22Rv1 (cell line): ENCODE measurements at regions not wholly inside any gene's neighbourhood (a gene's known extent, or its start where the extent isn't known, plus 50 kb on each side); places are given as distances from the start of the nearest gene placed in this dataset.

Experiments
- H3K27ac ChIP-seq: fragments of 450-650 bp; 2 replicates; pipeline ENCODE4 v1.5.1; 2017
- ZFX ChIP-seq: fragments of 450-650 bp; IDR thresholded peaks from 2 replicates; pipeline ENCODE4 v1.6.1; 2017; ENCODE audit warnings: antibody characterized with exemption, borderline replicate concordance
- TF ChIP-seq, protein P1 (sequence below): fragments of 450-650 bp; IDR thresholded peaks from 2 replicates; pipeline ENCODE4 v1.5.1; 2017; ENCODE audit warnings: mild to moderate bottlenecking

DNA sequence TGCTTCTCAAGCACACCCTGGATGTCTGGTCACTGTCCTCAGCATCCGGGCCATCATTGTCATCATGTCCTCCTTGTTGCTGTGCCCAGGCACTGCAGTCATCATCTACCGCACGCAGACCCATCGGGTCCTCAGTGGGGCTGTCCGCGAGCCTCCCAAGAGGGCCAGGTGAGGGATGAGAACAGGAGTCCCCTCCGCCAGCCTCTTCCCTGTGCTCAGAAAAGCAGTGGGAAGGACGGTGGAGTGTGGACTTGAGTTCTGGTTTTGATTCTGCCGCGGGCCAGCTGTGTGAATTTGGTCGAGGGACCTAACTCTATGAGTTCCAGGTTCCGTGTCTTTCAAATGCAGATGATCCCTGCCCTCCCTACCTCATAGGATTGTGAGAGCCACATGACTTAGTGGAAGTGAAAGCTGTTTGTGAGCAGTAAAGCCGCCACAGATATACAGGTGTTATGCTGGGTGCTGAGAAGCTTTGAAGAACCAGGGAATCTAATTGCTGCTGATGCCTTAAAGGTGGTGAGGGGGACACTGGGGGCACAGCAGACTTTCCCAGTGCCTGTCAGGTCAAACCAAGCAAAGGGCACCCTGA, 122.9 kb upstream of the RAP1B start:
- H3K27ac ChIP-seq, result no peak overlapping the region
- no peak for TF ChIP-seq ZFX
- TF ChIP-seq, protein P1, sequence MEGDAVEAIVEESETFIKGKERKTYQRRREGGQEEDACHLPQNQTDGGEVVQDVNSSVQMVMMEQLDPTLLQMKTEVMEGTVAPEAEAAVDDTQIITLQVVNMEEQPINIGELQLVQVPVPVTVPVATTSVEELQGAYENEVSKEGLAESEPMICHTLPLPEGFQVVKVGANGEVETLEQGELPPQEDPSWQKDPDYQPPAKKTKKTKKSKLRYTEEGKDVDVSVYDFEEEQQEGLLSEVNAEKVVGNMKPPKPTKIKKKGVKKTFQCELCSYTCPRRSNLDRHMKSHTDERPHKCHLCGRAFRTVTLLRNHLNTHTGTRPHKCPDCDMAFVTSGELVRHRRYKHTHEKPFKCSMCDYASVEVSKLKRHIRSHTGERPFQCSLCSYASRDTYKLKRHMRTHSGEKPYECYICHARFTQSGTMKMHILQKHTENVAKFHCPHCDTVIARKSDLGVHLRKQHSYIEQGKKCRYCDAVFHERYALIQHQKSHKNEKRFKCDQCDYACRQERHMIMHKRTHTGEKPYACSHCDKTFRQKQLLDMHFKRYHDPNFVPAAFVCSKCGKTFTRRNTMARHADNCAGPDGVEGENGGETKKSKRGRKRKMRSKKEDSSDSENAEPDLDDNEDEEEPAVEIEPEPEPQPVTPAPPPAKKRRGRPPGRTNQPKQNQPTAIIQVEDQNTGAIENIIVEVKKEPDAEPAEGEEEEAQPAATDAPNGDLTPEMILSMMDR, result no peak

DNA sequence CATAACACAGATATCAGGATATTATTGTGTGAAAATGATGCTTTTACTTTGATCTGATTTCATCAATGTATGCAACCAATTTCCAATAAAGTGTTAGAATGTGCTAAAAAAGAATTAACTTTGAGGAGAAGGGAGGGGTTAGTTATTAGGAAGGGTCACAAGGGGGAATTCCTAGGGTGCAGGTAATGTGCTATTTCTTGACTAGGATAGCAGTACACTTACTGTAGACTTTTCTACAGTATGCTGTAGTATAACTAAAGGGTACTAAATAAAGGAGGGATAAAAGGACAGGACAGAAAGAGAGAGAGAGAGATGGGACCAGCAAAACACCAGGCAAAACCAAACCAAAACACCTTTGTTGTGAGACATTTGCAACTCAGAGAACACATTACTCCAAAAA, 121.4 kb upstream of the RAP1B start:
- no peak overlapping the region for H3K27ac ChIP-seq

DNA sequence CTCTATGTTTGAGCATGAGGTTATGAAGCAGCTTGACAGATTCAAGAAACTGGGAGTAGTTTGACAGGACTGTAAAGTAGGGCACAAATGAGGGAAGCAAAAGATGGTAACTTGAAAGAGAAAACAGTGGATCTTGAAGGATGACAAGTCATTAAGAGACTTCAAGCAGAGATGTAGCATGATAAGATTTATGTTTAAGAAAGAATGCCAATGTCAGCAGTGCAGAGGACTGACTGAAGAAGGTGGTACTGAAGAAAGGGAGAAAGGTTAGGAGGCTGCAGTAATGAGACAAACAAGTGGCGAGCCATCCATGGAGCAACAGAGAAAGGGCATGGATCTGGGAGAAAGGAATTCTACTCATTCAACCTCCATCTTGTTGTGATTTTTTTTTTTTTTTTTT, 120.2 kb upstream of the RAP1B start:
- H3K27ac ChIP-seq, result no peak overlapping the region
- TF ChIP-seq ZFX, result no peak
- TF ChIP-seq, protein P1, result no peak

More for the DNA sequence above, 121.4 kb upstream of the RAP1B start:
- TF ChIP-seq, protein P1, result no peak
- no peak for TF ChIP-seq ZFX

DNA sequence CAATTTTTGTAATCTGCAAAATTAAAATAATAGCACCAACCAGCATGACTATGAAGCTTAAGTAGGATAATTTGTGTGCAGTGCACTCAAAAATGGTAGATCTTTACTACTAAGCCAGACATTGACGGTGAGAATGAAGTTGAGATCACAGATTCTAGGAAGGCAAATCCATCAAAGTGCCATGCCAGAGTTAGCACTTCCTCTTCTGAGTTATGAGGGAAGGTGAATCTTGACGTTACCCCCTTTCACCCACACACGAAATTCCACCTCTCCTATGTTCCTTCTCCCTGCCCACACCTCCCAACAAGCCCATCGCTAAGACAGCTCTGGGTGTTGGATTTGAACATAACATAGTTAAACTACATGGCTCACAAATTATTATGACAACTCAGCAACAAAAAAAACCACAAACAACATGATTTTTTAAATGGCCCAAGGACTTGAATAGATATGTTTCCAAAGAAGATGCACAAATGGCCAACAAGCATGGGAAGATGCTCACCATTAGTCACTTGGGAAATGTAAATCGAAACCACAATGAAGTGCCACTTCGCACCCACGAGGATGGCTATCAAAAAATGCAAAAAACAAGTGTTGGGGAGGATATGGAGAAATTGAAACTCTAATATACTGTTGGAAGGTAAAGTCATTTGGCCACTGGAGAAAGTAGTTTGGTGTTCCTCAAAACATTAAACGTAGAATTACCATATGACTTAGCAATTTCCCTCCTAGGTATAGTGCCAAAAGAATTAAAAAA, 119.3 kb upstream of the RAP1B start:
- TF ChIP-seq, protein P1, result no peak
- TF ChIP-seq ZFX, result no peak
- no peak overlapping the region for H3K27ac ChIP-seq

DNA sequence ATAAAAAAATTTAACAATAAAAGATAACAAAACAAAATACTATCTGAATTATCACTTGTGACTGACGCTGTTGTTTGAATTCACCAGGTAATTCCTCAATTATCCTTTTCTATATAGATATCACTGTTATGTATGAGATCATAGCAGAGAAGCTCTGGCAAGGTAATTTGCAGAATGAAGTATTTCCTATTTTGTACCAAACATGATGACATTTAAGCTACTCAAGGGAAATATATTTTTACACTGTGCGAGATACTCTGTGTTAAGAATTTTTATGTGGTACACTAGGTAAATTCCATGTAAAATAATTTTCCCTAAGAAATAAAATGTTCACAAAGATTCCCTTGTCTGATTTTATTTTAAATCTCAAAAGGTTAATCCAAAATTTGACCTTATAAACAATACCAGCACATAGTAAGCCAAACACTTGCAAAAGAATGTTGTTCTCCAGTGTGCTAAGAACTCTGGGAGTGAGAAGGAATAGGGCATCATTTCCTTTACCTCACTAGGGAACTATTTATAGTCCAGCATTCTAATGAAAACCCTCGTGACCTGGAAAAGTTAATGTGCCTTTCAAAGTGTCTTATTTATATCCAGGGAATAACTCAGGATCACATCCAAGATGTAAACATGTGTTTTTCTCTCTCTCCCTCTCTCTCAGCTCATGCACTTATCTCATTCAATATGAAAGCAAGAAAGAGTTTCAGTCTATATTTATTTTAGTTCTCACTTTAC, 115.2 kb upstream of the RAP1B start:
- no peak overlapping the region for H3K27ac ChIP-seq
- no peak for TF ChIP-seq ZFX

DNA sequence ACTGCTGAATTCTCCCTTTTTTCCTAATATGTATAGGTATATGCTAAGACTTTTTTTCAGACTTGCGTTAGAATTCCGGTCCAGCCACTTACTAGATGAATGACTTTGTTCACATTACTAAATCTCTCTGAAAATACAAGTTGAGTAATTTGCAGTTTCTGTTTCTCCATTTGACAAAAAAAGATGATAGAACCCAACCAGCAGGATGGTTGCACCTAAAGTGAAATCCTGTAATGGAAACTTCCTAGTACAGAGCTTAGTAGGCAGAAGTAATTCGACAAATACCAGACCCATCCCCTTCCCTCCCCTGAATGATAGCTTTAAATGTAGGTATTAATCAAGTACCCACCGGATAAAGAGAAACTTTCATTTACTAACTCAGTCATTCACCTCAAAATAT, 113.6 kb upstream of the RAP1B start:
- TF ChIP-seq ZFX, result no peak
- TF ChIP-seq, protein P1, result no peak
- no peak overlapping the region for H3K27ac ChIP-seq

DNA sequence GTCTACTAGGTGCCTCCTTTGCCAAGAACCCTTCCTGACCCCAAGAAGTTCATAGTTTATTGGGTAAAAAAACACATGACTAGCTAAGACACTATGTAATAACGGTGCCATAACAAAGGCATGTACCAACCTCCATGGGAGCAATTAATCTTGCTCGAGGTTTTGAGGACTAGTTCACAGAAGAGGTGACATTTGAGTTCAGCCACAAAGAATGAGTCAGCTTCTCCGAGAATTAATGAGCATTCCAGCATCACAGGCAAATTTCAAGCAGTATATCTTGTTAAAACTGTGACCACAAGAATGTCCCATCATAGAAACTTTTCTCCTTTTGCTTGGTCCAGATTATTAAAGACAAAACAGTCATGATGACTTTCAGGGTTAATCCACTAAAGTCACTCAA, 113.0 kb upstream of the RAP1B start:
- TF ChIP-seq, protein P1, result no peak

More for the DNA sequence above, 113.0 kb upstream of the RAP1B start:
- H3K27ac ChIP-seq, result no peak overlapping the region
